ENCODE measurements at regions not wholly inside any gene's neighbourhood (a gene's known extent, or its start where the extent isn't known, plus 50 kb on each side); places are given as distances from the start of the nearest gene placed in this dataset.

DNA sequence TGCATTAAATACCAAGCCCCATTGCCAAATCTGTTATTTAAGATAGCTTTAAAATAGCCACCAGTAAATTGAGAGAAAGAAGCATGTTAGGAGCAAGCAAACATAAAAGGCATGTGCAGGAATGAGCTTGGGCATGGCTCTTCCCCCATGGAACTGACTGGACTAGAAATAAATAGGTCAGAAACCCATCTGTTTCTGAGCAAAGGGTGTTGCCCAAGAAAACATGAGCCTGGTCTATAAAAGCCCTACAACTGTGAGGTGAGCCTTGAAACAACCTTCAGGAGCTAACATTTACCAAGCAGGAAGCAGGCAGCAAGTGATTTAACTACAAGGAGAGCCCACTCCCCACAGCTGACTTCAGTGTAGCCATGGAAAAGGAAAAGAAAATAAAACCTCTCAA, 126.3 kb downstream of the C6orf118 start:
- no peak overlapping the region for H3K27ac ChIP-seq (ENCODE audit: low read depth, low read length)
- intact Hi-C loops (cut with micrococcal nuclease), result no loop called here
- RAD21 ChIA-PET (ENCODE audit: low non-redundant PET in 1 of 2, low total read pairs in 2 of 2, uncharacterized antibody in 2 of 2, unreplicated experiment in 2 of 2), result no interaction called here
- DNase-seq (ENCODE audit: low read depth, low spot score) (no peak), ATAC-seq (no peak)
- TF ChIP-seq EZH2 (IDR thresholded peaks at IDR 0.05), result no peak
- TF ChIP-seq TCF7L2 (IDR thresholded peaks at IDR 0.05; ENCODE audit: borderline replicate concordance, extremely low read depth, insufficient read depth, insufficient read length), result no peak
- no peak for TF ChIP-seq SRF (IDR thresholded peaks at IDR 0.05; ENCODE audit: low read depth)
- TF ChIP-seq JUND (IDR thresholded peaks at IDR 0.05), result no peak
- no peak for TF ChIP-seq FOSL1 (IDR thresholded peaks at IDR 0.05; ENCODE audit: low read depth)
- no peak for TF ChIP-seq YY1 (IDR thresholded peaks at IDR 0.05; ENCODE audit: extremely low read depth, insufficient replicate concordance, low read depth, low read length)
- no peak for TF ChIP-seq ZFX (IDR thresholded peaks at IDR 0.05)
- H3K9me2 ChIP-seq (ENCODE audit: insufficient read depth), result no peaks in the 10 kb centered on the region
- no peaks in the 10 kb centered on the region; a peak in 1 of 4 replicates for H3K4me1 ChIP-seq (ENCODE audit: control insufficient read depth in 1 of 2, insufficient read depth in 2 of 2, low read length in 2 of 2)
- H3K4me2 ChIP-seq (ENCODE audit: low read length), result no peak overlapping the region
- BruUV-seq (replicated peaks), result no TSS peak
- H3K9ac ChIP-seq (ENCODE audit: low read length), result no peak overlapping the region
- no peak overlapping the region for H3K4me3 ChIP-seq (replicated peaks in 1 of 2; ENCODE audit: low read depth in 1 of 2, low read length in 2 of 2)
- H3K79me2 ChIP-seq (ENCODE audit: insufficient read depth, low read length), result no peaks in the 10 kb centered on the region
- no peak overlapping the region for H2AFZ ChIP-seq (ENCODE audit: low read depth, low read length, poor library complexity, severe bottlenecking)
- POLR2A ChIA-PET, result no interaction called here
- H4K20me1 ChIP-seq (ENCODE audit: insufficient read depth), result no peaks in the 10 kb centered on the region
- CTCF ChIA-PET, result no interaction called here
- H3K36me3 ChIP-seq (ENCODE audit: control insufficient read depth in 1 of 2, insufficient read depth in 2 of 2, low read length in 2 of 2), result no peaks in the 10 kb centered on the region
- peaks cover 0 to 11% of the 10 kb centered on the region in 2 experiments; a peak in 2 of 4 replicates for H3K9me3 ChIP-seq (ENCODE audit: control insufficient read depth in 1 of 2, insufficient read depth in 1 of 2, low read depth in 1 of 2, low read length in 2 of 2)
- no peaks in the 10 kb centered on the region for H3K27me3 ChIP-seq (ENCODE audit: insufficient read depth, low read length)

DNA sequence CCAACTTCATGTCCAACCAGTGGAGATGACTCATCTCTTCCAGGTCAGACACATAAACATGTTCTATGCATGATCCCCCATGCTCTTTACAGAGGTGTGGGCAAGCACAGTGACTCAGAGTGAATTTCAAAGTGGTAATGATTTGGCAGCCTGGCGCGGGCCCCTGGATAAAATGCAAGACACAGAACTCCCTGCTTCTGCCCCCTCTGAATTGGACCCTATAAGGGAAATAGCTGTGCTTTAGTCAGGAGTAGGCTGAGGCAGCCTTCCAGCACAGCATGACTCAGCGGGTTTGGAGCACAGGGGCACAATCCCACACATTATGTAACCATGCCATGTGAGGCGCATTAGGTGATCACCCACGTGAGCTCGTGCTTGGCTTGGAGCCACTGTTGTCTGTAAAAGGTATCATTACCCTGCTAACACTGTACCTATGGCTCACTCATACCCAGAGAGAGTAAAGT, 127.4 kb downstream of the C6orf118 start:
- Histone ChIP-seq H3K27ac (ENCODE audit: low read depth, low read length) (no peak overlapping the region), H2AFZ (ENCODE audit: low read depth, low read length, poor library complexity, severe bottlenecking) (no peak overlapping the region), H3K9ac (ENCODE audit: low read length) (no peak overlapping the region), H4K20me1 (ENCODE audit: insufficient read depth) (no peaks in the 10 kb centered on the region), H3K4me3 (replicated peaks in 1 of 2; ENCODE audit: low read depth in 1 of 2, low read length in 2 of 2) (no peak overlapping the region), H3K9me3 (ENCODE audit: control insufficient read depth in 1 of 2, insufficient read depth in 1 of 2, low read depth in 1 of 2, low read length in 2 of 2) (peaks cover 0 to 13% of the 10 kb centered on the region in 2 experiments; a peak in 2 of 4 replicates), H3K27me3 (ENCODE audit: insufficient read depth, low read length) (no peaks in the 10 kb centered on the region), H3K4me1 (ENCODE audit: control insufficient read depth in 1 of 2, insufficient read depth in 2 of 2, low read length in 2 of 2) (no peaks in the 10 kb centered on the region; a peak in 1 of 4 replicates), H3K36me3 (ENCODE audit: control insufficient read depth in 1 of 2, insufficient read depth in 2 of 2, low read length in 2 of 2) (no peaks in the 10 kb centered on the region), H3K79me2 (ENCODE audit: insufficient read depth, low read length) (no peaks in the 10 kb centered on the region), H3K4me2 (ENCODE audit: low read length) (no peak overlapping the region), H3K9me2 (ENCODE audit: insufficient read depth) (no peaks in the 10 kb centered on the region)
- DNase-seq (ENCODE audit: low read depth, low spot score), result no peak
- intact Hi-C loops (cut with micrococcal nuclease), result no loop called here
- ChIA-PET POLR2A (no interaction called here), CTCF (no interaction called here), RAD21 (ENCODE audit: low non-redundant PET in 1 of 2, low total read pairs in 2 of 2, uncharacterized antibody in 2 of 2, unreplicated experiment in 2 of 2) (no interaction called here)
- ATAC-seq, result no peak
- BruUV-seq (replicated peaks), result no TSS peak
- no peak for TF ChIP-seq SIN3A (IDR thresholded peaks at IDR 0.05; ENCODE audit: low read depth)
